Activated CD4-positive, alpha-beta T cell treated with anti-CD3 and anti-CD28 coated beads, Interleukin-2, amount 50 U/mL, for 4 hours (primary cell): ENCODE measurements at regions not wholly inside any gene's neighbourhood (a gene's known extent, or its start where the extent isn't known, plus 50 kb on each side); places are given as distances from the start of the nearest gene placed in this dataset.
"Not testable (repeated sequence)": the region's sequence is repeated elsewhere in the genome, so short reads cannot be mapped to it uniquely, and the experiment has no call there.

Source experiments
- DNase-seq, 2 experiments: peaks; one replicate each; pipeline ENCODE4 v3.0.0-alpha.2; 2020

DNA sequence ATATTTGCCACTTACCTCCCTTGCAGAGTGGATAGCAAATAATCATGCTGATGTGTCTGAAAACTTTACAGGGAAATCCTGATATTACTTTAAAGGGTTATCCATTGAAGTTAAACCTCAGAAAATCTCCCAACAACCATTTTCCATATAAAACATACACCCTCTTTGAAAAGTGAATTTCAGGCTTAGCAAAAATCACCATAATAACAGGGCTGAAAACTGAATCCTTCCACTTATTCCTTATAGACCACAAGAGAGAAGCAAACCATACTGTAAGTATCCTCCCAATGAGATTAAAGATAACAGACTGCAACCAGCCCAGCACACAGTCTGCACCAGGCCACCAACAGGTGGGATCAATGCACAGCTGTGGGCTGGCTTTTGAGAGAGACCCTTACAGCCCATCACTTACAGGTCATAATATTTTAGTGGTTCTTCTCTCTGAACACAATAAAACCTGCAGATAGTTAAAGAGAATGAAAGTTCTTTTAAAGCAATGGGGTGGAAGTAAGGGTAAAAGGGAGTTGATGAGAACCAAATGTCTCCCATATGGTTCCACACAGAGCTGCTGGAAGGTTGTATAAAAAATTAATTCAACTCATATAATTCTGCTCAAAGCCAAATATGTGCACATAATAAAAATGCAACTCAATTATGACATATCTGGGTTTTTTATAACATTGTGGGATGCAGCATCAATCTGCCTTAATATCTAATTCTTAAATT lies 376.2 kb upstream of the GRAMD2B start:
- DNase-seq, result no peak

DNA sequence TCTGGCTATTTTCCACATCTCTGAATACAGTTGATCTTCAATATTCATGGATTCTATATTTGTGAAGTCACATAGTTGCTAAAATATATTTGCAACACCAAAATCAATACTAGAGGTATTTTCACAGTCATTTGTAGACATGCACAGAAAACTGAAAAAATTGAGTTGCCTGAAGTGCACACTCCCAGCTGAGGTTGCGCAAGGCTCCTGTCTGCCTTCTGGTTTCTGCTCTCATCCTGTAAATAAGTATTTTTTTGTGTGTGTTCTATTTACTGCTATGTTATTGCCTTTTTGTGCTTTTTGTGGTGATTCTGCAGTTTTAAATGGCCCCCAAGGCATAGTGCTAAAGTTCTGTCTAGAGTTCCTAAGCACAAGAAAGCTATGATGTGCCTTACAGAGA lies 371.1 kb upstream of the GRAMD2B start:
- no peak for DNase-seq

DNA sequence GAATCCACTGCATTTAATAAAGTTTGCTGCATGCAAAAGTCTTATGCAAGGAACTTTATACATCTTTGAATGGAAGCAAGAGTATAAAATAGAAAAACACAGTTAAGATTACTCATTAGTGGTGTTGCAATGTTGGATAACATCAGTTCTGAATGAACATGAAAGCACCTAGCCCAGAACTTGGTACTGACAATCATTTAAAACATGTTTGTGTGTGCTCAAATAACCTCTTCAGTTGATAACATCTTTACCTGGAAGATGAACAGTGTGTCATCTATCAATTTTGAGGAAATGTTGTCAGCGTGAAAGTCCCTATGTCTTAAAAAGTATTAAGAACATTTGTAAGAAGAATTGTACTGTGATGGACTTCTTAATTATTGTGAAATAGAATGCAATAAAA lies 370.4 kb upstream of the GRAMD2B start:
- DNase-seq, result no peak

DNA sequence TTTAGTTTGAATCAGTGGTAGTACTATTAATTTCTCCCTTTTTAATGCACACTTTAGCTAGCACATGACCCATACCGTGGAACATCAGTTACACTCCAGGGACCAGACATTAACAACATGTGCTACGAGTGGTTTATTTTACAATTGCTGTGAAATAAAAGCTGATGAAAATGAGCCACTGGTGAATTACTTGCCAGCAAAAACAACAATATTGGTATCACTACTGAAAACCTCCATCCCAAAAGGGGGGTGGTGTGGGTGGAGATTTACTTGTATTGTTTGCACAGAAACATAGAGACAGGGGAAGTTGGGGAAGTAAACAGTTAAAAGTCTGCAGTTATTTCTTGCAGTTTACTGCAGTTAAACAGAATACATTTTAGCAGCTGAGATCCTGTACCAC lies 369.6 kb upstream of the GRAMD2B start:
- DNase-seq, result no peak

DNA sequence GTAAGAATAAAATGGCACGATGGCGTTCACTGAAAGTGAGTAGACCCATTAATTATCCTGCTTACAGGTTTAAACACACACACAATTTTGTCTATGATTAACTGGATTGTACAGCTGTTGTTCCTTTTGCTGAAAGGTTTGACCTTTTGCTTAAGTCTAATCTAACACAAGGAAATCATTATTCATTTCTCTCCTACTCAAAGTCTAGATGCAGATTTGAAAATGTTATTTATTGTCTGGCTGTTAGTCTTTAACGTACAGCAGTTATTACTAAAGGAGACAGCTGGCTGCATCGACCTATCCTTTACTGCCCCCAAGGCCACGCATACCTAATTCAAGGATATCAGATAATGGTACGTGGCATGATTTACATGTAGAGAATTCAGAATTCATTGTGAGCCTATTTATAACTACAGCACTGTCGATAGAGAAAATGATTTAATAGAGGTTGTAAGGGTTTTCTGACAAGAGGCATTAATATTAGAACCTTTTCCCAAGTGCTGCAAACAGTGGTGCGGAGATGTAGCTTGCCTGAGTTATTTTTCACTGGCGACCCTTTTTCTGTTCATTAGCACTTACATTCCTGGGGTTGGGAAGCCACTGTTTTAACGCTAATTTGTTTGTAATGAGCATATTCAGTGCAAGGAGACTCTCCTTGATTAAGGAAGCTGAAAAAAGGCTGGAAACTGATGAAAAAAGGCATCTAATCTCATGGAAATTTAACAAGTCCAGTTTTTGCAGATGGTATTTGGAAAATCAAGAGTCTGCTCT lies 368.4 kb upstream of the GRAMD2B start:
- DNase-seq, result no peak

DNA sequence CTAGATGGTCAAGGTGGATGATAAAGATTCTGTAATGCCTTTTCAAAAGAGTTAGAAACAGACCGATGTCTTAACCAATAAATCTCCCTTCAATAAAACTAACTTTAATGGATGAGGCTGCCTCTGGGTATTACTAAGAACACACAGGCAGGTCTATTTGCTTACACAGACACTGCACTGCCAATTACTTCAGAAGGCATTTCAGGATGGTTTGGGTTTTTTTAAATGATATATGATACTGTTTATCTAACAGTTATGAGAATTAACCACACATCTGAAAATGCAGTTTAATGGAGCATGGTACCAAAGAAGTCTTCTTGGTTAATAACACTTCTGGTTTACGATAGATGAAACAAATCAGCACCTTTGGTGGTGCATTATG lies 367.9 kb upstream of the GRAMD2B start:
- no peak for DNase-seq

DNA sequence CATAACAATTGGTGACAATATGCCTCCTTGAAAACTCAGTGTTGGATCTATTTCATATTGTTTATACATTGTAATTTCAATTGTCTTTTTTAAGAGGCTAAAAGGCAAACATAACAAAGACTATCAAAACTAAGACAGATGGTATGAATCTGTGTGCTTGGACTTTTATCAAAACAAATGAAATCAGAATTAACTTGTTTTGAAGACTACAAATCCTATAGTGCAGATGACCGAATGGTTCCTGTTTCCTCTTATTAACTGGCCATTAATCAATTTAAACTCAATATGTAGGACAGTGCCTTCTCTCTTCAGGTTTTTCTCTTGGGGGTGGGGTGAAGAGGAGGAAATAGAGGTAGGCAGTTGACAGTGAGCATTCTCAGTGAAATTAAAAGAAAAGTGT lies 366.9 kb upstream of the GRAMD2B start:
- DNase-seq, result no peak

DNA sequence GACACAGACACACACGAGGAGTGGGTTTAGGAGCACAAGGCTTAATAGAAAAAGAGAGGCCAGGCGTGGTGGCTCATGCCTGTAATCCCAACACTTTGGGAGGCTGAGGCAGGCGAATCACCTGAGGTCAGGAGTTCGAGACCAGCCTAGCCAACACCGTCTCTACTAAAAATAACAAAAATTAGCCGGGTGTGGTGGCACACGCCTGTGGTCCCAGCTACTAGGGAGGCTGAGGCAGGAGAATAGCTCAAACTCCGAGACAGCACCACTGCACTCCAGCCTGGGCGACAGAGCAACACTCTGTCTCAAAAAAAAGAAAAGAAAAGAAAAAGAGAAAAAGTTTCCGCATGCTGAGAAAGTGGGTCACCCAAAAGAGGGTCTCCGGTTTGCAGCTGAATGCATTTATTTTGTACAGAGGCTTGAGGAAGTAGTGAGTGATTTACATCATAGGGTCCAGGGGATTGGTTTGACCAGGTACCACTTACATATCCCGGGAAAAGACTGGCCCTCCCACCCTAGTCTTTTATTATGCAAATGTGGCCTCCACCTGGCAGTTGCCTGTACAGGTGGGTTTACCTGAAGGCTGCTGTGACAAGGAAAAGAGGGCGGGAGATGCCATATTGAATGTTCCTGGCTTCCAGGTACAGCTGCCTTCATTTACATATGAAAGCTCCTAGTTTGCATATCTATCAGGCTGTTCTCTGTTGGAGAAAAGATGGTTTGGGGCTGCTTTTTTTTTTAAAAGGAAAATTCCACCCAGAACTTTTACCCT lies 366.2 kb upstream of the GRAMD2B start:
- DNase-seq, result no peak

DNA sequence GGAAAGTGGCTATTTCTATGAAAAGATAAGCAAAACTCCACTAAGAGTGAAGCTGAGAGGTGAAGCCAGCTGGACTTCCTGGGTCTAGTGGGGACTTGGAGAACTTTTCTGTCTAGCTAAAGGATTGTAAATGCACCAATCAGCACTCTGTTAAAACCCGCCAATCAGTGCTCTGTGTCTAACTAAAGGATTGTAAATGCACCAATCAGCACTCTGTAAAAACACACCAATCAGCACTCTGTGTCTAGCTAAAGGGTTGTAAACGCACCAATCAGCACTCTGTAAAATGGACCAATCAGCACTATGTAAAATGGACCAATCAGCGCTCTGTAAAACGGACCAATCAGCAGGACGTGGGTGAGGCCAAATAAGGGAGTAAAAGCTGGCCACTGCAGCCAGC lies 364.8 kb upstream of the GRAMD2B start:
- not testable (repeated sequence) for DNase-seq

DNA sequence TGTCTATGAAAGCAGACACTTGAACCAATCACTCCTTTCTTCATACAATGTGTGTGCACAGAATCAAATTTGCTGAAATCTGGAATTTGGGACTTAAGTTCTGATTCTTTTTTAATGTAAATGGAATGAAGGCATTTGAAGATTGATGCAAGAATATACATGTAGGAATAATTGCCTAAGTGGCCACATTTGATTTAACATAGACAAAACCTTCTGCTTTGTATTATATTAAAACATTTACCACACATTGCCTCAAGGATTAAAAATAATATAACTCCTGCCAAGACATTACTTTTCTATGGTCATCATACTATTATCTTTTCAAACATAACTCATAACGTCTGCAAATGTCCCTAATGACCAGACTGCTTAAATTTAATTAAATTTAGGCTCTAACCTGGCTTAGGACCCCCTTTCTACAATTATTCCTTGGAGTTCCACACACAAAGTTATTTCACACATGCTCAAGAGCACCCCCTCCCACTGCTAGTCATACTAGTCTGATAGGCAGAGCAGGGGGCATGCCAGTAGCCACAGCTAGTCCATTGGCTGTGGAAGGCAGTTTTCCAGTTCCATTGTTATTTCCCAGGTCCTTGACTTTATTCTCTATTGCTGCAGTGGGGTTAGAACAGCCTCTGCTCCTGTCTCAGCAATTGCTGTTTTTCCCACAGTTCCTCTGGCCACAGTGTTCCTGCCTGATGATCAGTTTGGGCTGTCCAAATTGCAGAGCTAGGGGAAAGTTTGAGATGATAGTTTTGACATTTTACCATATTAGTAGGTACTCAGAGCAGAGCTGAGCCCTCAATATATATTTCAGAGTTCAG lies 360.6 kb upstream of the GRAMD2B start:
- DNase-seq, result no peak

DNA sequence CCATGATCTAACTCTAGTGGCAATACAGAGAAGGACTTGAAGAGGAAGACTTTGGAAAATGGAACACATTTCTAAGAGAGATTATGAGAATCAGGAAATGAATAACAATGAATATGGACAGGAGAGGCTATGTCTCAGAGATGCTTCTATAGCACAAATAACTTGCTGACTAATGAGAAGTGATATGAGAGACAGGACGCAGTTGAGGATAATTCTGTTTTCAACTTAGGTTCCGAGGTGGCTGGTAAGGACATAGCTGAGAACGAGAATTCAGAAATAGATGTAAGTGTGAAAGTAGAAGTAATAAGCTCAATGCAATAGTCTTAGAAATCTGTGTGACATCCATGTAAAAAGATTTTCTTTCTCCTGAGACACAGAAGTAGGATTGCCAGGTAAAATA lies 358.1 kb upstream of the GRAMD2B start:
- DNase-seq, result no peak

DNA sequence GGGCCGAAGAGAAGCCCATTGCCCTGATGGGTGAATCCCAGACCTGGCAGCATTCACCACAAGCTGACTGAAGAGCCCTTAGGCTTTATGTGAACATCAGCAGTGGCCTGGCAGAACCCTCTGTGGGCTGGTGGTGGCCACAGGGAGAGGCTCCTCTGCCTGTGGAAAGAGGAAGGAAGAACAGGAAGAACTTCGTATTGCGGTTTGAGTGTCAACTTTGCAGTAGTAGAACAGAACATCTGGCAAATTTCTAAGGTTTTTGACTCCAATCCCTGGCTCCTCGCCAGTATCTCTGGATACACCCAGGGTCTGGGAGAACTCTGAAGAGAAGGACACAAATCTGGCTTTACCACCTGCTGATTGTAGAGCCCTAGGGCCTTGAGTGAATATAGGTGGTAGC lies 356.4 kb upstream of the GRAMD2B start:
- DNase-seq, result no peak

DNA sequence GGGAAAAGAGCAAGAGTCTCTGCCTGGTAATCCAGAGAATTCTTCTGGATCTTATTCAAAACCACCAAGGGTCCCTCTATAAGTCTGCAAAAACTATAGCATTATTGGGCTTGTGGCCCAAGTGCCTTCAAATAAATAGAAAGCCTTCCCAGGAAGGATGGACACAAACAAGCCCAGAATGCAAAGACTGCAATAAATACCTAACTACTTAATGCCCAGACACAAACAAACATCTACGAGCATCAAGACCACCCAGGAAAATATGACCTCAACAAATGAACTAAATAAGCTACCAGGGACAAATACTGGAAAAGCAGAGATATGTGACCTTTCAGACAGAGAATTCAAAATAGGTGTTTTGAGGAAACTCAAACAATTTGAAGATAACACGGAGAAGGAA lies 355.8 kb upstream of the GRAMD2B start:
- DNase-seq, result no peak

DNA sequence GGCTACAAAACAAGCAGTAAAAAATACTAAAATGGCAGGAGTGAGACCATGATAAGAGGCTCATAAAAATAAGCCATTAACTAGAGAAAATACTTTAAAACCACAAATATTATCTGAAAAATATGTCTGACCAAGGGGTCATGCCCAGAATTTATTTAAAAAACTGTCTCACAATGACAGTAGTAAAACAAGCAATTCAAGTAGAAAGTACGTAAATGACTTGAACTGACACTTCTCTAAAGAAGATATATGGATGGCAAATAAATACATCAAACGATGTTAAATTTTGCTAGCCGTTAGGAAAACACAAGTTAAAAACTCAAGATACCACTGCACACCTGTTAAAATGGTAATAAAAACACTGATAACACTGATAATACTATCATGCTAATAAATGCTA lies 353.9 kb upstream of the GRAMD2B start:
- DNase-seq, result no peak

DNA sequence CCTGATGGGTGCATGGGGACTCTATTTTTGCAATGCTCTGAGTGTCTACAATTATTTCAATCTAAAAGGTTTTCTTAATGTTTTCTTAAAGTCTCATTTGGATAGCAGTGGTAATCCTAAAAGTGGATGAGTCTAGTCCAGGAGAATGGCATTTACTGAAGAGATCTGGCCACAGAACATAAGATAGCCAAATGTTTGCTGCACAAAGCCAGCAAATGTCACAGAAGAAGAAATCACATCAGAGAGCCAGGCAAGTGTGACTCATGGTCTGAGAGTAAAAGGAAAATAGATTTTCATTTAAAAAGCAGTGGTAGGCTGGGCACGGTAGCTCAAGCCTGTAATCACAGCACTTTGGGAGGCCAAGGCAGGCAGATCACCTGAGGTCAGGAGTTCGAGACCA lies 352.7 kb upstream of the GRAMD2B start:
- no peak for DNase-seq

DNA sequence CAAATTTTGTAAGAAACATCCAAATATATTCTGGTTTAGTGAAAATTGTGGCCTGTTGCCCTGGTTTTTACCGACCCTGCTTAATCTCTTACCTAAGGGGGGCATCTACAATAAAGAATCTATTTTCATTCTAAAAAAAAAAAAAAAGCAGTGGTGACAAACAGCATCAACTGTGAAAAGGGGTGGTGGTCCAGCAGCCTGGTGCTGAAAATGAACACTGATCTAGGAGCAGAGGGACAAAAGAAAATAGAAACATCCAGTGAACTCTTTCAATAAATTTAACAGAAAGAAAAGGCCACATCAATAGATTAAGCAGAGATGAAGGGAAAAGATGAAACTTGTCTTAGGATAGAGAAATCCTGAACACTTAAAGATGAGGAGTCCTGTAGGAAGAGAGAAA lies 348.7 kb upstream of the GRAMD2B start:
- DNase-seq, result no peak

DNA sequence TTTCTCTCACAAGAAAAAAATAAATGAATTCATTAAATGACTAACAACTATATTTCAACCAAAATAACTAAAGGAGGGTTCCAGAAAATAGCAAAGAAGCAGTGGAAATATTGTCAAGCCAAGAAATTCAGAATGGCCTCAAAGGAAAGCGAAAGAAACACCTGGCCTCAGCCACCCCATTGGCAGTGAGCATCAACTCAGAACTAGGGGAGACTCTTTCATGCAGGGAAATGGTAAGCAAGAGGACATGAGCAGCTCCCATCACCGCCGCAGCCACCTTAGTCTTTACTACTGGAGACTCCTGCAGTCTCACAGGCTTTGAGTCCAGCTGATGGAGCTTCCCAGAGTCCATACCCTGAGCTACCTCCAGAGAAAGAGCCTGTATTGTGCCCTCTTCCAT lies 343.9 kb upstream of the GRAMD2B start:
- DNase-seq, result no peak

DNA sequence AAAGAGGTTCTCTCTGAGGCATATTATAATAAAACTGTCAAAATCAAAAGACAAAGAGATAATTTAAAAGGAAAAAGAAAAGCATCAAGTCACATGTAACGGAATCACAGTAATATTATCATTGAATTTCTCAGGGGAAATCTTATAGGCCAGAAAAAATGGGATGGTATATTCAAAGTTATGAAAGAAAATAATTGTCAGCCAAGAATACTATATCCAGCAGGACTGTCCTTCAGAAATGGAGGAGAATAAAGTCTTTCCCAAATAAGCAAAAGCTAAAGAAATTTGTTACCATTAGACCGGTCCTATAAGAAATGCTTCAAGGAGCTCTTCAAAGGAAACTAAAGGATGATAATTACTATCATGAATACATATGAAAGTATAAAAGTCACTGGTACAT lies 342.0 kb upstream of the GRAMD2B start:
- no peak for DNase-seq

DNA sequence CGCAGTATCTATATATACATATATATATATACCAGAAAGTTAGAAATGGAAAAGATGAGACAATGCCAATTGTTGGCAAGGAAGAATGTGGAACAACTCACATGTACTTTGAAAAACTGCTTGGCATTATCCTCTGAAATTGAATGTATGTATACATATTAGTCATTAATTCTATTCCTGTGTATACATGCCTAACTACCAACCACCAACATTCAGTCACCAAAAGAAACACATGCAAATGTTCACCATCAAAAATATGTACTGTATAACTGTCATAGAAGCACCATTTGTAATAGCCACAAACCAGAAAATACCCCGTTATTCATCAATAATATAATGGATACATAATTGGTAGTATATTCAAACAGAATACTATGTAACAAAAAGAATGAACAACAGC lies 330.2 kb upstream of the GRAMD2B start:
- no peak for DNase-seq

DNA sequence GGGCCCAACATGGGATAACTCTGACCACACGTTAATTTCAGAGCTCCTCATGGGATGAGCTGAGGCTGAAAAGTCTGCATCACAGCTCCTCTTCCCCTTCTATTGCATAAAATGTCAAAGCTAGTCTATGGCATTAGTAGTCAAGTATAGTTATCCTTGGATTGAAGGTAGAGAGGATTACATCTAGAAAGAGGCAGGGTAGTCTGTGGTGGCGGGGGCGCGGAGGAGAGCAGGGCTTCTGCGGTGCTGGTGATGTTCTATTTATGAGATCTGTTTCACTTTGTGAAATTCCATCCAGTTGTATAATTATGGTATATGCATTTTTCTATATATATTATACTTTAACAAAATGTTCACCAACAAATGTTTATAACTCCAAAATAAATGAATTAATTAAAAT lies 329.5 kb upstream of the GRAMD2B start:
- no peak for DNase-seq

DNA sequence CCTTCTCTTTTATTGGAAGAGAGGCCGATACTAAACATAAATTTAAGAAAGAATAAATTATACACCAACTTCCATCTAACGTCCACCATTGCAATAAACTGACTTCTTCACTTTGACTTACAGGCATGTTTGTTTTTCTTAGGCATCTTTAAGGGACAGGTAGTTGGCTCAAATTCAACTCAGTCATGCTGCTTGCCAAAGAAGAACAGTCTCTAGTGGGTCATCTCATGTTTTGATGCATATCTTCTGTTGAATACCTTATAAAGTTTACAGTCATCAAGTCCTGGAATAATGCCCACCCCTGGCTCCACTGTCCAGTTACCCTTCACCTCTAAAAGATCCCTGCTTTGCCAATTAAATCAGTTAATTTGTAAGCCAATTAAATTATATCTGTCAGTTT lies 328.2 kb upstream of the GRAMD2B start:
- DNase-seq, result no peak

DNA sequence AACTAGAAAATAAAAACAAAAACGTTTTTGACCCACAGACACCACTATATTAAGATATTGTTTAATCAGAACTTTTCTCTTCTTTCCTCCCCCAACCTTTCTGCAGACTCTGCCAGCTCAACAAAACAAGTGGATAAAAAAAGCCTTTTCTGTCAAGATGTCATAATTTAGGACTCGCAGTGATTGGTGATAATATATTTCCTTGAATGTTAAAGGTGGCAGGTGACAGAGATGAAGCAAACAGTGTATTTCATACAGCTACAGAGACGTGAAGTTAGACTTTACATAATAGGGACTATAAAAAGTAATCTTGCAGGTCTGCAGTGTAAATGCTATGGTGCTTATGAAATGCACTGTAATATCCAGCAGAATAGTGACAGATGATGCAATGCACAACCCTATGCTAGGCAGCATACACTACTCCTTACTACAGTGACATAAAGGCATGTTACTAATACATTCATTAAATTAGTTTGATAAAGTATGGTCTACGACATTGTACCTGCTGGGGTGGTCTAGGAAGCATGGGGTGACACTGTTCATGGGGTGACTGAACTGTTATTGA lies 326.7 kb upstream of the GRAMD2B start:
- DNase-seq, result no peak

DNA sequence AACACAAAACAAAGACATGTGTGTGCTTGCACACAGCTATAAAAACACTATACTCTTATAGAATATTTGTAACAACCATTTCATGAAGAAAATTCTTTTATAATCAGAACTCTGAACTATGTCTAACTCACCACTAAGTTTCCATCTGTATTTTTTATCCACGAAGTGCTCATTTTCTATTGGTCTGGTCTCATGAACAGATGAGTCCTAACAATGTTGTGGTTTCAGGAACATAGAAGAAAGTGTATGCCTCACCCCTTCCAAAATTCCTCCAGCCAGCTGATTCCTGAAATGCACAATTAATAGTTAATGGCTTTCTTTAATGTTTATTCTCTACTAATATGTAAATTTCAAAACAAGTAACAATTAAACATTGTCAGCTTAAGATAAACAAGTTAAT lies 325.3 kb upstream of the GRAMD2B start:
- DNase-seq, result no peak
